ENCODE measurements at regions not wholly inside any gene's neighbourhood (a gene's known extent, or its start where the extent isn't known, plus 50 kb on each side); places are given as distances from the start of the nearest gene placed in this dataset.

DNA sequence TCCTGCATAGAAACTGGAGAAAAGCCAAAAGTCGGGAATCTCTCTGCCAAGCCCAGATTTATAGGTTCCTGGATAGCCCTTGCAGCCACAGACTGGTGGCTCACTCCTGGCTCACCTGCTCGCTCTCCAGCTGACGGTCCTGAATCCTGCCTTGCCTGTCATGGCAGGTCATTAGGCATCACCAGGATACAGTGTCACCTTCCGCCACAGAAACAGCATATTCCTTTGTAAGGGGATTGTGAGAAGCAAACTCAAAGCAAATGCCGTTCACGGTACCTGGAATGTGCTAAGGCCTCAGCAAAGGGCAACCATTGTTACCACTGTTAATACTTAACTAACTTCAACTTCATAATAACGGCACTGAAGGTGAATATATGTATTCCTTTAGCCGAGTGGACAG, 57.1 kb upstream of the GPR45 start:
- Mint-ChIP-seq H3K27me3 (peaks cover 10% of the 10 kb centered on the region), H3K4me3 (no peak overlapping the region)

DNA sequence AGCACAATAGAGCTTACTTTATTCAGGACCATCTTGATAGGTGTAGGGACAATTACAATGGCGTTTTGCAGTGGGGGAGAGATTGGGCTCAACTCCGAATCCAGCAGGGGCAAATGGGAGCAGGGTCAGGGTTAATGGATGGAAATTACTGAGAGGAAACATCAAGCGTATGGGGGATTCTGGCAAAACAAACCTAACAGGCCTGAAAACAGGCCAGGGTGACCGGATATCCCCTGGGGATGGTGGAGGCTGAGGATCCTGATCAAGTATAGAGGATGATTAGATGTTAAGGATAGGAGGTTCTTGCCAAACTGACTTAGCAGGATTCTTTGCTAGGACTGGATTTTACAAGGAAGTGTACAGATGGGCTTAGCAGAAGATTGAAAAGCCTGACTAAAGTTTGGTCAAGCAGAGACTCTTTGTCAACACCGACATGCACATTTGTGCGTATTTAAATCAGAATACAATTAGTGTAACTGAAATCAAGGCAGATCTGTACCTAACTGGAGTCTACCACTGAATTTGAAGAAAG, 54.5 kb upstream of the GPR45 start:
- Mint-ChIP-seq H3K9me3 (peaks cover 12% of the 10 kb centered on the region), H3K27ac (no peak overlapping the region), H3K4me3 (no peak overlapping the region), H3K4me1 (ENCODE audit: low read depth) (no peaks in the 10 kb centered on the region), H3K36me3 (ENCODE audit: low read depth) (no peaks in the 10 kb centered on the region), H3K27me3 (peaks cover 31% of the 10 kb centered on the region)

More for the DNA sequence above, 57.1 kb upstream of the GPR45 start:
- Mint-ChIP-seq H3K36me3 (ENCODE audit: low read depth) (no peaks in the 10 kb centered on the region), H3K4me1 (ENCODE audit: low read depth) (no peaks in the 10 kb centered on the region), H3K27ac (no peak overlapping the region), H3K9me3 (no peaks in the 10 kb centered on the region)

- no peaks in the 10 kb centered on the region for H3K36me3 Mint-ChIP-seq (ENCODE audit: low read depth)
- H3K9me3 Mint-ChIP-seq: peaks cover 12% of the 10 kb centered on the region
- no peaks in the 10 kb centered on the region for H3K4me1 Mint-ChIP-seq (ENCODE audit: low read depth)
- H3K27ac Mint-ChIP-seq: no peak overlapping the region
- no peak overlapping the region for H3K4me3 Mint-ChIP-seq
- H3K27me3 Mint-ChIP-seq: peaks cover 27% of the 10 kb centered on the region
These were observed 54.0 kb upstream of the GPR45 start for GRCh38 chr2:105187531-105187930.

GRCh38 chr2:105188343-105188742, 53.2 kb upstream of the GPR45 start:
- H3K4me1 Mint-ChIP-seq (ENCODE audit: low read depth): no peaks in the 10 kb centered on the region

More at GRCh38 chr2:105188343-105188742, 53.2 kb upstream of the GPR45 start:
- H3K27ac Mint-ChIP-seq: no peak overlapping the region
- H3K4me3 Mint-ChIP-seq: no peak overlapping the region
- peaks cover 12% of the 10 kb centered on the region for H3K9me3 Mint-ChIP-seq
- H3K27me3 Mint-ChIP-seq: peaks cover 29% of the 10 kb centered on the region
- H3K36me3 Mint-ChIP-seq (ENCODE audit: low read depth): no peaks in the 10 kb centered on the region
